ENCODE measurements at regions not wholly inside any gene's neighbourhood (a gene's known extent, or its start where the extent isn't known, plus 50 kb on each side); places are given as distances from the start of the nearest gene placed in this dataset.

DNA sequence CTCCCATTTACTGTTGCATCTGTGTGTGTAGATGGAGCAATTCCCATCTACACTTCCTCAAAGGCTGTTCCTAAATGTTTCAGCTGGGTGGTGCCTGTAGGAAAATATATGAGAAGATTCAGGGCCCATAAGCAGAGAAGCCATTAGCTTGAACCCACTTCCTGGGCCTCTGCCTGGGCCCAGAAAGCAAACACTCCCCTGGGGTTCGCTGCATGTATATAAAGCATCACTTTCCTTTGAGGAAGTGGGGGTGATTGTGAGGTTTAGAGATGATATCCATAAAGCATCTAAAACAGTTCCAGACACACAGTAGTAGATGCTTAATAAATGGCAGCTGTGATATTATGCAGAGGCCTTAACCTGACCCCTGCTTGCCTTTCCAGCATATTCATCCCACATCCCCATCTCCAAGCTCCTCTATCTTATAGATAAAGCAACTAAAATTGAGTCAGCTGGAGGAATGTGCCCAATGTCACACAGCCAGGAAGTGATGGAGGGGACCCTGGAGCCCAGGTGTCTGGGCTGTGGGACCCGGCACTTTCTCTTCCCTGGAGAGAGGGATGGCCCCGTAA is 280.0 kb upstream of the CRY1 start:
- DNase-seq (ENCODE audit: low spot score): no peak

DNA sequence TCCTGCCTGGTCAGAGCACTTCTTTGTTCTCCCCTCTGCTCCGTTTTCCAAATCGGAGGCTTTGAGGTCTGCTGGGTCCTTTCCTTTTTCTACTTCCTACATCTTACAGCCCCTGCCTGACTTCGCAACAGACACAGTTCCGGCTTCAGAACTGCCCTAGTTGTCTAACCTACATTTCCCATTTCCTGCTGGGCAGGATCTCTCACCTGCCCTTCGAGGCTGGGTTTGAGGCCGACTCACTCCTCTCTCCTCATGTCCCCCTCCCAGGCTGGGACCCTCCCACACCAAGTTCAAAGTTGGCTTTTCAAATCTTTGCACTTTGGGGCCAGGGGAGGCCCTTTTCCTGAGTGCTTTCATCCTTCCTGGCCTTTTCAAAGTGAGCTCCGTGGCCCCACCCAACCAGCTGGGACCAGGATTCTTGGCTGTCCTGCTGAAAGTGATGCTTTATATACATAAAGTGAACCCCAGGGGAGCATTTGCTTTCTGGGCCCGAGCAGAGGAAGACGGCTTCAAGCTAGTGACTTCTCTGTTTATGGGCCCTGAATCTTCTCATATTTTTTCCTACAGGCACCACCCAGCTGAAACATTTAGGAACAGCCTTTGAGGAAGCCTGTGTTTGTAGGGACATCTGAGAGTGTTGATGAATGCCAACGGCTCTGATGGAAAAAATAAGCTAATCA is 281.0 kb upstream of the CRY1 start:
- DNase-seq (ENCODE audit: low spot score): no peak

DNA sequence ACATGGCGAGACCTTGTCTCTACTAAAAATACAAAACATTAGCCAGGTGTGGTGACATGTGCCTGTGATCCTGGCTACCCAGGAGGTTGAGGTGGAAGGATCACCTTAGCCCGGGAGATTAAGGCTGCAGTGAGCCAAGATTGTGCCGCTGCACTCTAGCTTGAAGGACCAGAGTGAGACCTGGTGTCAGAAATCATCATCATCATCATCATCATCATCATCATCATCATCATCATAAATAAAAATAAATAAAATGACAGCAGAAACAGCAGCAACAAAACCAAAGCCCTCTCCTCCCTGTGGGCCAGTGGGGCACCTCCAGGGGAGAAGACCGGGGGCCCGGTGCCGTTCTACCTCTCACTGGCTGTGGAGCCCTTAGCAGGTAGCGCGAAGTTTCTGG is 281.9 kb upstream of the CRY1 start:
- DNase-seq (ENCODE audit: low spot score): no peak

DNA sequence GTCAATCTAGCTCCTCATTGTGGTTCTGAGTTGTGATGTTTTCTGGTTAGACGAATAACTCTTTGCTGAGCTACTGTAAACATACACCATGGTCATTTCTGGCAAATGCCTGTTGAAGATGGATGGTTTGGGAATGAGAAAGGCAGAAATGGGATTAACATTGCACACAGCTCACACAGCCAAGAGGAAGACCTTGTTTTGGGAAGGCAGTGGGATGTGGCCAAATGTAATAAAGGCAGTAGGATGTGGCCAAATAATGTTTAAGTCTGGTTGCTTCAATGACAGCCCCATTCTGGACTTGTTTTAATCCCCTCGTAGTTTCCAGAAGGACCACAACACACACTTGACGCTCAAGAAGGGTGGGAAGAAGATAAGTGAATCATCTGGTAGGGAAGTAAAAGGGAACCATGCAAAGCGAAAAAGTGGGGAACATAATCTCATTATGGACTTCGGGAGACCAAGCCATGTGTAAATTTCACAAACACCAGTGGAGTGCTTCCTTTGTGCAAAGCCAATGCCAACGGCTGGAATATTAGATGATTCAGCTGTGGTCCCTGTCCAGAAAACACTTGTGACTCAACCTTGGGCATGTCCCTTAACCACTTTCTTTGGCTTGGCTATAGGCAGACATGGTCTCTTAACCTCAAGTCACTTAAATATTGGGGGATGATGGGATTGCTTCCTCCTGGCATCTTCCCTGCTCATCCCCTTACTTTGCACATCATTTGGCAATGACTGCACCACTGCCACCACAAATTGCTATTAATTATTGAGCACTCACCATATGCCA is 284.4 kb upstream of the CRY1 start:
- DNase-seq (ENCODE audit: low spot score): peak; percentile 75

DNA sequence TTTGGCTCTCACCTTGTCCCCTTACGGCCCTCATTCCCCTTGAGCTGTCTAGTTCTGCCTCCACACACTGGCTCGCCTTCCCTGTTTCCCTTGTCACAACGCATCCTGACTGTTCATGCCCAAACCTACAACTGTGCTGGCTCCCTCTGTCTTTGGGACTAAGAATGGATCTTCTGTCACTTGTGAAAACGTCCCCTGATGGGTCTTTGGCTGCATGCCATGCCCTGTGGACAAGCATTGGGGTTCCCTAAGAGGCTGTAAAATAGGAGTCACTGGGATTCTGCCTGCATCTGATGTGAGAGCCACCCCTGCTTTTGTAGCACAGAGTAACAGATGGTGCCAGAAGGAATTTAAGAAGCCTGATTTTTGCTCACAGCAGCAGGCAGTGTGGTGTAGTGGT is 285.3 kb upstream of the CRY1 start:
- DNase-seq (ENCODE audit: low spot score): no peak

DNA sequence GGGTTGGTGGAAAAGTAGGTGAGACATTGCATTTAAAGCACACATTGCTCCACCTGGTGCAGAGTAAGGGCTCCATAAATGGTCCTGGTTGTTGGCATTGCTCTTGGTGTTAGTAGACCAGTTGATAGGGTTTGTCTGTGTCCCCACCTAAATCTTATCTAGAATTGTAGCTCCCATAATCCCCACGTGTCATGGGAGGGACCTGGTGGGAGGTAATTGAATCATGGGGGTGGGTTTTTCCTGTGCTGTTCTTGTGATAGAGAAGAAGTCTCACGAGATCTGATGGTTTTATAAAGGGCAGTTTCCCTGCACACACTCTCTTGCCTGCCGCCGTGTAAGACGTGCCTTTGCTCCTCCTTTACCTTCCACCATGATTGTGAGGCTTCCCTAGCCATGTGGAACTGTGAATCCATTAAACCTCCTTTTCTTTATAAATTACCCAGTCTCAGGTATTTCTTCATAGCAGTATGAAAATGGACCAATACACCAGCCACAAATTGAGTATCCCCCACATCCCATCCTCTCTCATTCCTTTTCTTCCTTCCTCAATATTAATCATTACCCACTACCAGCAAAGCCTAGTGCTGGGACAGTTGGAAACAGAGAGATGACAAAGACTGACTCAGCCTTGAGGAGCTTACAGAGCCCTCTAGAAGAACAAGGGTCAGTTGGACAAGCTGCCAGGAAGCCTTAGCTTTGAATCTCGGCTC is 285.9 kb upstream of the CRY1 start:
- DNase-seq (ENCODE audit: low spot score): peak; percentile 95

DNA sequence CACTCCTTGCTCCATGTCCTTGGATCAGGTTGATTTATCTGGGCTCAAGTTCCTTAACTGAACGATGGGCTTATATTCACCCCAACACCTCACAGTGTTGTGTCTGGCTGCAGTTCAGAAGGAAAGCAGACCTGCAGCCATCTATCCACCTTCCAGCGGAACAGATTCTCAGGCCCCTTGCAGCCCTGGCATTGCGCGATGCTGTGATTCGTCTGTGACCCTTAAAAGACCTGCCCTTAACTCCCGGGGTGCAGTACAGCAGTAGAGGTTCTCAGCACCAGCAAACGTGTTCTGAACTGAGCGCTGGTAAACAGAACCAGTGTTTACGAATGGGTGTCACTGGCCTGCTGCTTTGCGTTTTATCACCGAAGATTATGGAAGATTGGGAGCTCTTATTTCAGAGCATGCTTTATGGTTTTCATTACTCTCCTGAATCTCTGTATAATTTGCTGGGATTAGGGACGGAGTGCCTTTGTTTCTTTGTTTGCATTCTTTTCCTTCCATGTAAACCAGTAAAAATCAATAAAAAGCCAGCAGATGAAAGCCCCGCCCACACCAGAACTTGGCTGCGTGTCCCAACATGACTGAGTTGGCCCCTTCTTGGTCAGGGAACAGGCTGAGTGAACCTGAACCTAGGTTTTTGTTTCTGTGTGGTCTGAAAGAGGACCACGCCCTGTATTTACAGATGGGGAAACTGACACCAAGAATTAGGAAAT is 286.7 kb upstream of the CRY1 start:
- peak; percentile 60 for DNase-seq (ENCODE audit: low spot score)

DNA sequence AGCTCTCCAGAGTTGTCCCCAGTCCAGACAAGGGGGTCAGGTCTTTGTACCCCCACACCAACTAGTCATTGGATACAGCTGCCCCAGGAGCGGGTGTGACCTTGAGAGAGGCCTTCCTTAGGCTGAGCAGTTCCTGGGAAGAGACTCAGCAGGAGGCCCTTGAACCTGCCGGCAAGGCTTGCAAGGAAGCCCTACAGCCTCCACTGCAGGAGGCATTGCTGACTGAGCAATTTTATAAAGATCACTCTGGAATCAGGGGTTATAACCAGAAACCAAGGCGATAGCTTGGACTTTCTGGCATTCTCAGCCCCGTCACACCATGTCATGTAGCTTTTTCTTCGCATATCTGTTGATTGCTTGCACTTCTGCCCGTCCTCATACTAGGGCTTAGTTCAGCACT is 291.3 kb upstream of the CRY1 start:
- no peak for DNase-seq (ENCODE audit: low spot score)

DNA sequence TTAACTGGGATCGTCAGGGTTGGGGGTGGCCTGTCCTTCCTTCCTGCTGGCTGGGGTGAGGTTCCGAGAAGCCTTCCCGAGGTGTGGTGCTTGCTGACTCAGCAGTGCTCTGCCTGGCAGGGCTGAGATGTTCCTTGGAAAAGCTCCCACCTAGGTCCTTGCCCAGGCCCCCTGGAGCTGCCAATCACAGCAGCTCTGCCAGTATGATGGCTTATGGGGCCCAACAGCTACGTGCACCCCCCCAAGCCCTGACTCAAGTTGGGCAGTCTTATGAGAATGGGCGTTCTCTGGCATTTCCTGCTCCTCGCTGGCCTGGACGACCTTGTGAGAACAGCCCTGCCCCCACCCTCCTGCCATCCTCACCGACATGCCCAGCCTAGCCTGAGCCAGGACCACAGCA is 292.2 kb upstream of the CRY1 start:
- peak; percentile 79 for DNase-seq (ENCODE audit: low spot score)

DNA sequence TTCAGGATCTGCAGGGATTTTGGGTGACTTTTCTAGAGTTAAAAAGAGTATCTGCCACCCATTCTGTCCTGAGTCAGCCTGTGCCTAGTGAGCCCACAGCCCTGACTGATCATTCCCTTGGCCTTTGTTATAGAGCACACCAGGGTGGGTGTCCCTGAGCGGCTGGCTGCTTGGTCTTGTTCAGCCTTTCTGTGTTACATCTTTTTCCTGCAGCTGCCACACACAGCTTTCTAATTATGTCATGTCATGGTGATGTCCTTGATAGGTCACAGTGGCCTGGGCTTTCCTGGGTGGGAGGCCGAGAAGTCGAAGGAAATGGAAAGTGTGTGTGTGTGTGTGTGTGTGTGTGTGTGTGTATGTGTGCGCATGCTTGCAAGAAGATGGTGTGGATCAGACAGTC is 293.2 kb upstream of the CRY1 start:
- no peak for DNase-seq (ENCODE audit: low spot score)

DNA sequence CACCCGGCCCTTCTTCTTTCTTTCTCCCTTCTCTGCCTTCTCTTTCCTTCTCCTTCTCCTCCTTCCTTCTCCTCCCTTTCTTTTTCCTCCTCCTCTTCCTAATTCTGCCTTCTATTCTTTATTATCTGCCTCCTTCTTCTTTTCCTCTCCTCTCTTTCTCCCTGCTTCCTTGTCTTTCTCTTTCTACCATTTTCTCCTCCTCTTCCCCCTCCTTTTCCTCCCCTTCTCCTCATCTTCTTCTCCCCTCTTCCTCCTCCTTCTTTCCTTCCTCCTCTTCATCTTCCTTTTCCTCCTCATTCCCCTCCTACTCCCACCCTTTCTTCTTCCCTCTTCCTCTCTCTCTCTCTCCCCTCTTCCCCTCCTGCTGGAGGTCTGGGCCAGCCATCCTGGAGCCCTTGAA is 294.9 kb upstream of the CRY1 start:
- no peak for DNase-seq (ENCODE audit: low spot score)

DNA sequence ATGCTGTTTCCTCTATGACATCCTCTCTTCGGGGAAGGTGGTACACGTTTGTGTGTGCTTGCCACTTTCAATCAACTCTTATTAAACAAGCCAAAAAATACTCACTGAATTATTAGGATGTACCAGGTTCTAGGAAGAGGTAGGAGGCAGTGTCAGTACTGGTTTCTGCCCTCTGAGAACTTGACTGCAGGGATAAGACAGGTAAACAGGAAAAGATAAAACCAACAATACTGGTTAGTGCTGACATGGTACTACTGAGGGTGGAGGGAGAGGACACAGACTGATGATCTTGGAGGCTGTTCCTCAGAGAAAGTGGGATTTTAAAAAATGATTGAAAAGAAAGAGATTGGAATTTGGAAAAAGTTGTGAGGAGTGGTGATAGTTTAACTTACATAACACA is 295.2 kb upstream of the PWP1 start:
- no peak for DNase-seq (ENCODE audit: low spot score)

DNA sequence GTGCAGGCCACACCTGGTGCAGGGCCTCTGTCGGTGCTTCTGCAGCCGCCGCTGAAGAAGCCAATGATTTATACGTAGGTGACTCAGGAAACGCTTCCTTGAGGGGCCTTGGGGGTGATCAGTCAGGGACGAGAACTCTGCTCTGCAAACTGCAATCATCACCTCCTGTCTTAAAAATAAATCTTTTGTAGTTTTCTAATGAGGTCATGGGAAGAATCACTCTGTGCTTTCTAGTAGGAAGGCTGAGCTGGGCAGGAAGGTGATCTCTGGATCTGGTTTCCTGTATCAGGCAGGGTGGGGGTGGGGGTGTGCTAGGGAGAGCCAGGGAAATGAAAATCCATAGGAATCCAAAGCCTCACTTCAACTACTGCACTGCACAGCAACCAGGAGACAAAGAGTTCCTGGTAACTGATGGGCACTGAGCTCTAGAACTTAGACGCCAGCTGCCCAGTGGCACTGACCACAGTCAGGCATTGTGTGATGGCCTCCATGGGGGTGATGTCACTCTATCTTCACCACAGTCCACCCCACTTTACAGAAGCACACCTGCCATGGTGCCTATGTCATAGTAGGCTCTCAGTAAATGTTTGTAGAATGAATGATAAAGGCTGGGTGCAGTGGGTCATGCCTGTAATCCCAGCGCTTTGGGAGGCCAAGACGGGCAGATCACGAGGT is 292.4 kb upstream of the PWP1 start:
- DNase-seq (ENCODE audit: low spot score): peak; percentile 84

DNA sequence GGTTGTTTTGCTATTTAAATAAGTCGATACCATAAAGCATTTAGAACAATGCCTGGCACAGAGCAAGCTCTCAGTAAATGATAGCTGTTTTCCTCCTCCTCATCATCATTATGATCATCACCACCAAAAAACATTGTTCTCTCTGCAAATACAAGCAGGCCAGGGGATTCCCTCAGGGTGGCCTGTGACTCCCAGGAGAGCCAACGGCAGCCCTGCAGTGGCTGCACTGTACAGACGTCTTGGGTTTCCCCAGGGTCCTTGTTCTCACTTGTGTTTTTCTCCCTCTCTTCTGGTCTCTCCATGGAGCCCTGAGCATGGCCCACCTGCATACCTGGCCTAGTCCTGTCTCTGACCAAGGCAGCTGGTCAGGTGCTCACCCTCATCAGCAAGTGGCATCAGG is 290.9 kb upstream of the PWP1 start:
- no peak for DNase-seq (ENCODE audit: low spot score)

DNA sequence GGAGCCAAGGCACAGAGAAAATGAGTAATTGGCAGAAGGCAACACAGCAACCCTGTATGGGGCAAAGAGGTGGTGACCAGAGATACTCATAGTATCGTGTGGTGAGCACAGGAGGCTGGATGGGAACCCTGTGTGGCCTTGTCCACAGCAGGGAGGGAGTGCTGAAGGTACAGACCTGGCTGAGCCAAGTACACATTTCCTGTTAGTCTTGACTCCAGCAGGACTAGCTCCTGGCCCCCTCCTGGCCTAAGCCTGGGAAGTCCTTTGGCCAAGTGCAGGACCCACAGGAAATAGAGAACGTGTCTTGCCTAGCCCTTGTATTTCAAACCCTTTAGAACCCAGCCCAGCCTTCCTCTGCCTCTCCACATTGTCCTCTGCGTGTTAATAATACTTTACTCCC is 289.8 kb upstream of the PWP1 start:
- peak; percentile 30 for DNase-seq (ENCODE audit: low spot score)

DNA sequence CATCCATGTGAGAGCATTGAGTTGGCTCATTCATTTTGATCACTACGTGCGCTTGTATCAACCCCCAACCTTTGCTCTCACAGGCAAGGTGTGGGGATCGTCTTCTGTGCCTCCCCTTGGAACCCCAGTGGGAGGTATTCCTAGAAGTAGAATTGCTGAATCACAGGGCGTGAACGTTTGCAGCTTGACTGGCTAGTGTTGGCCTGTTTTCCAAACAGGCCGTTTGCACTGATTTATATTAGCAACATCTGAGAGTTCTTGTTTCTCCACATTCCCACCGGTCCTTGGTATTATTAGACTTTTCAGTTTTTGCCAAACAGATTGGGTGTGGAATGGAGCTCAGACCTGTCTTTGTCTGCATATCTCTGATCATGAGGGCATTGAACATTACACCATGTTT is 288.6 kb upstream of the PWP1 start:
- DNase-seq (ENCODE audit: low spot score): peak; percentile 68

DNA sequence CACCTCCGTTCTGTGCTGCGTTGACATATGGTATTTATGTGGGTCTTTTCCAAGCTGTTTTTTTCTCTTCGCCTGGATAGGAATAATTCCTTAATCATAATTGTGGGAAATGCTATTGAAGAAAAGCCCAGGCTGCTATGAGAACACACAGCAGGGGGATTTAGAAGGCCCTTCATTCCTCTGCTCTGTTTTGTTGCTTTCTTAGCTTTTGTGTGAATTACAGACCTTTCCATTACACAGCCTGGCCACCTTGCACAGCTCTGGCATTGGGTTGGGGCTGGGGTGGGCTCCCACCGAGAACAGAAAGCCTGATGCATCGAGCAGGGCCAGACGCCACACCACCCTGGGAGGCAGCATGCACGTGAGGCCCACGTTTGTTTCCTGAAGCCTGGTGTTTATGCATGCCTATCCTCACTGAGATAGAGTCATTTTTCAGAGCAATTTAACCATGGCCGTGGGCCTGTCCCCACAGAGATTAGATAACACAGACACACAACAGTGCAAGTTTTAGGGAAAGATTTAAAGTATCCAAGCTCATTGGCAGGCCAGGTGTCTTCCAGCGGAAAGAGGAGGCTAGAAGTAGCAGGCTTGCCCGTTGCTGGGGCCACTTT is 287.6 kb upstream of the PWP1 start:
- DNase-seq (ENCODE audit: low spot score): no peak

DNA sequence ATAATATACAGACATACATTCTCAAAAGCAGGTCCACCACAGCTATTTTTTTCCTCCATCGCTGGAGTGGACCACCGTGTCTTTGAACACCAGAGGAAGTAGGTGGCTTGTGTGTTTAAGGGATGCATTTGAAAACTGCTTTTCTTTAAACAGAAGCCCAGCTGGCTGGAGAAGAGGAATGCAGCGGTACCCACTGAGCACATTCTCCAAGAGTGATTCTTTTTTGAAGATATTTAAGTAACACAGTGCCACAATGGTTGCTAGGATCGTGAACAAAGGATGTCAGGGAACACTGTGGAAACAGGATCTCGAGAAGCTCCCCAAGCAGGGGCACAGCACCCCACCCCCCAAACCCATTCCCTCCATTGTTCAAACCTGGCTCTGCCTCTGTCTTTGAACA is 286.6 kb upstream of the PWP1 start:
- peak; percentile 73 for DNase-seq (ENCODE audit: low spot score)

DNA sequence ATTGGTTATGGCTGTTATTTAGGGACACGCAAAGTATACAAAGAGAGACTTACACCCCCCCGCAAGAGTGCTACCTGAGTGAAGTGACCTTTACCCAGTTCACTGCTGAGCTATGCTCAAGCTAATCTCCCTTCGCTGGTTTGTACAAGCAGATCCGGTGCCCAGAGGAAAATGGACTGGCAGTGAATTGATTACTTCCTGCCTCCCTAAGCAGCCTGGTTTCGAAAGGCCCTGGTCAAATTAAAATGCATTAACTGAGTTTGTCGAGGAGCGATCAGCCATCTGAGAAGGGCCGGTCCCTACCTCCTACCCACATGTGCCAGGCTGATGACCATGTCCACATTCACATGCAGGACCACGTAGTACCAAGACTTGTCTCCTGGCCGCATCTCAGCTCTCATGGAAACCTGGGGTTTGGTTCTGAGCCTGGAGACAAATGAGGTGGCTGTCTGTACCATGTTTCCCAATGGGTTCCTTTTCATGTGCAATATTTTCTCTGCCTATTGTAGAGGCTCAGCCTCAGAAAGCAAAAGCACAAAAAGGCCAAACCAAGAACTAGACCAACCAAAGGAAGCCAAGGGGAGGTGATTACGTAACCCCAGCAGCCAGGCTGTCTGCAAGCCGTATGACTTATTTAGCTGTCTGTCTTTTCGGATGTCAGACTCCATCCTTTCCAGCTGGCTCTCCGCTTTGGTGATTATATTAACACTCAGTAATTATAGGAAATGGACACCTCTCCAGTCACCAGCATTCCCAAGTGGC is 284.7 kb upstream of the PWP1 start:
- DNase-seq (ENCODE audit: low spot score): peak; percentile 67
